ENCODE measurements at regions not wholly inside any gene's neighbourhood (a gene's known extent, or its start where the extent isn't known, plus 50 kb on each side); places are given as distances from the start of the nearest gene placed in this dataset.
"Not testable (repeated sequence)": the region's sequence is repeated elsewhere in the genome, so short reads cannot be mapped to it uniquely, and the experiment has no call there.

GRCh38 chr3:170802164-170803151, 67.5 kb downstream of the RPL22L1 start:
- H3K27ac Mint-ChIP-seq (ENCODE audit: low read depth) = no peak overlapping the region
- no peaks in the 10 kb centered on the region for H3K9me3 Mint-ChIP-seq
- no peaks in the 10 kb centered on the region for H3K36me3 Mint-ChIP-seq (ENCODE audit: insufficient read depth)
- H3K4me3 Mint-ChIP-seq = no peak overlapping the region
- H3K4me1 Mint-ChIP-seq = no peaks in the 10 kb centered on the region
- ATAC-seq (replicated peaks; ENCODE audit: extremely low read depth, poor library complexity, severe bottlenecking) (no peak), DNase-seq (ENCODE audit: low spot score in 2 of 2) (no peak)
- peaks cover 44% of the 10 kb centered on the region for H3K27me3 Mint-ChIP-seq

GRCh38 chr3:170801597-170801996, 68.4 kb downstream of the RPL22L1 start:
- peaks cover 44% of the 10 kb centered on the region for H3K27me3 Mint-ChIP-seq

GRCh38 chr3:170800275-170800674, 69.7 kb downstream of the RPL22L1 start:
- not testable (repeated sequence) for DNase-seq (ENCODE audit: low spot score in 2 of 2); ATAC-seq (replicated peaks; ENCODE audit: extremely low read depth, poor library complexity, severe bottlenecking); H3K9me3 Mint-ChIP-seq; H3K4me1 Mint-ChIP-seq; H3K36me3 Mint-ChIP-seq (ENCODE audit: insufficient read depth); H3K27ac Mint-ChIP-seq (ENCODE audit: low read depth); H3K4me3 Mint-ChIP-seq
- peaks cover 41% of the 10 kb centered on the region for H3K27me3 Mint-ChIP-seq

More at GRCh38 chr3:170801597-170801996, 68.4 kb downstream of the RPL22L1 start:
- Mint-ChIP-seq H3K27ac (ENCODE audit: low read depth) (no peak overlapping the region), H3K36me3 (ENCODE audit: insufficient read depth) (no peaks in the 10 kb centered on the region), H3K4me3 (no peak overlapping the region), H3K4me1 (no peaks in the 10 kb centered on the region), H3K9me3 (no peaks in the 10 kb centered on the region)
- ATAC-seq (replicated peaks; ENCODE audit: extremely low read depth, poor library complexity, severe bottlenecking) (no peak), DNase-seq (ENCODE audit: low spot score in 2 of 2) (no peak)

- Mint-ChIP-seq H3K36me3 (ENCODE audit: insufficient read depth) (no peaks in the 10 kb centered on the region), H3K27me3 (peaks cover 28% of the 10 kb centered on the region), H3K9me3 (no peaks in the 10 kb centered on the region), H3K4me3 (no peak overlapping the region), H3K27ac (ENCODE audit: low read depth) (no peak overlapping the region), H3K4me1 (no peaks in the 10 kb centered on the region)
- ATAC-seq (replicated peaks; ENCODE audit: extremely low read depth, poor library complexity, severe bottlenecking) (no peak), DNase-seq (ENCODE audit: low spot score in 2 of 2) (no peak)
Measured at GRCh38 chr3:170799009-170799408, 71.0 kb downstream of the RPL22L1 start.

GRCh38 chr3:170797685-170798084, 72.3 kb downstream of the RPL22L1 start:
- peaks cover 15% of the 10 kb centered on the region for H3K27me3 Mint-ChIP-seq
- no peak overlapping the region for H3K27ac Mint-ChIP-seq (ENCODE audit: low read depth)
- H3K4me3 Mint-ChIP-seq = no peak overlapping the region
- H3K36me3 Mint-ChIP-seq (ENCODE audit: insufficient read depth) = no peaks in the 10 kb centered on the region
- DNase-seq (ENCODE audit: low spot score in 2 of 2) = no peak
- ATAC-seq (replicated peaks; ENCODE audit: extremely low read depth, poor library complexity, severe bottlenecking) = no peak
- no peaks in the 10 kb centered on the region for H3K9me3 Mint-ChIP-seq
- no peaks in the 10 kb centered on the region for H3K4me1 Mint-ChIP-seq

GRCh38 chr3:170792471-170792870, 77.5 kb downstream of the RPL22L1 start:
- DNase-seq (ENCODE audit: low spot score in 2 of 2) (no peak), ATAC-seq (replicated peaks; ENCODE audit: extremely low read depth, poor library complexity, severe bottlenecking) (no peak)
- Mint-ChIP-seq H3K4me1 (no peaks in the 10 kb centered on the region), H3K4me3 (no peak overlapping the region), H3K9me3 (no peaks in the 10 kb centered on the region), H3K36me3 (ENCODE audit: insufficient read depth) (no peaks in the 10 kb centered on the region), H3K27me3 (no peaks in the 10 kb centered on the region), H3K27ac (ENCODE audit: low read depth) (no peak overlapping the region)

- no peak overlapping the region for H3K27ac Mint-ChIP-seq (ENCODE audit: low read depth)
- H3K4me3 Mint-ChIP-seq = no peak overlapping the region
- H3K36me3 Mint-ChIP-seq (ENCODE audit: insufficient read depth) = no peaks in the 10 kb centered on the region
- H3K4me1 Mint-ChIP-seq = no peaks in the 10 kb centered on the region
- ATAC-seq (replicated peaks; ENCODE audit: extremely low read depth, poor library complexity, severe bottlenecking) (no peak), DNase-seq (ENCODE audit: low spot score in 2 of 2) (no peak)
- H3K27me3 Mint-ChIP-seq = peaks cover 13% of the 10 kb centered on the region
- H3K9me3 Mint-ChIP-seq = no peaks in the 10 kb centered on the region
Measured at GRCh38 chr3:170790647-170791046, 79.3 kb downstream of the RPL22L1 start.

GRCh38 chr3:170787464-170787863, 82.5 kb downstream of the RPL22L1 start:
- Mint-ChIP-seq H3K4me3 (no peak overlapping the region), H3K36me3 (ENCODE audit: insufficient read depth) (no peaks in the 10 kb centered on the region), H3K27ac (ENCODE audit: low read depth) (no peak overlapping the region), H3K9me3 (no peaks in the 10 kb centered on the region), H3K4me1 (no peaks in the 10 kb centered on the region), H3K27me3 (peaks cover 45% of the 10 kb centered on the region)
- DNase-seq (ENCODE audit: low spot score in 2 of 2) (no peak), ATAC-seq (replicated peaks; ENCODE audit: extremely low read depth, poor library complexity, severe bottlenecking) (no peak)

- ATAC-seq (replicated peaks; ENCODE audit: extremely low read depth, poor library complexity, severe bottlenecking) (no peak), DNase-seq (ENCODE audit: low spot score in 2 of 2) (no peak)
- no peak overlapping the region for H3K4me3 Mint-ChIP-seq
- peaks cover 64% of the 10 kb centered on the region for H3K27me3 Mint-ChIP-seq
- H3K9me3 Mint-ChIP-seq = no peaks in the 10 kb centered on the region
- no peaks in the 10 kb centered on the region for H3K4me1 Mint-ChIP-seq
- H3K36me3 Mint-ChIP-seq (ENCODE audit: insufficient read depth) = no peaks in the 10 kb centered on the region
- no peak overlapping the region for H3K27ac Mint-ChIP-seq (ENCODE audit: low read depth)
Measured at GRCh38 chr3:170785454-170785853, 84.5 kb downstream of the RPL22L1 start.

GRCh38 chr3:170784406-170784805, 85.6 kb downstream of the RPL22L1 start:
- no peak for DNase-seq (ENCODE audit: low spot score in 2 of 2)
- Mint-ChIP-seq H3K9me3 (no peaks in the 10 kb centered on the region), H3K36me3 (ENCODE audit: insufficient read depth) (no peaks in the 10 kb centered on the region), H3K27me3 (peaks cover 70% of the 10 kb centered on the region), H3K4me1 (no peaks in the 10 kb centered on the region), H3K27ac (ENCODE audit: low read depth) (no peak overlapping the region), H3K4me3 (no peak overlapping the region)
- no peak for ATAC-seq (replicated peaks; ENCODE audit: extremely low read depth, poor library complexity, severe bottlenecking)

GRCh38 chr3:170780955-170781354, 89.0 kb downstream of the RPL22L1 start:
- Mint-ChIP-seq H3K4me1 (no peaks in the 10 kb centered on the region), H3K27ac (ENCODE audit: low read depth) (no peak overlapping the region), H3K27me3 (peaks cover 89% of the 10 kb centered on the region), H3K9me3 (peaks cover 5% of the 10 kb centered on the region), H3K4me3 (no peak overlapping the region), H3K36me3 (ENCODE audit: insufficient read depth) (no peaks in the 10 kb centered on the region)
- DNase-seq (ENCODE audit: low spot score in 2 of 2) (no peak), ATAC-seq (replicated peaks; ENCODE audit: extremely low read depth, poor library complexity, severe bottlenecking) (no peak)

- DNase-seq (ENCODE audit: low spot score in 2 of 2) = no peak
- Mint-ChIP-seq H3K4me3 (no peak overlapping the region), H3K36me3 (ENCODE audit: insufficient read depth) (no peaks in the 10 kb centered on the region), H3K27ac (ENCODE audit: low read depth) (no peak overlapping the region), H3K4me1 (no peaks in the 10 kb centered on the region), H3K9me3 (peaks cover 5% of the 10 kb centered on the region), H3K27me3 (peaks cover 84% of the 10 kb centered on the region)
- ATAC-seq (replicated peaks; ENCODE audit: extremely low read depth, poor library complexity, severe bottlenecking) = no peak
Measured at GRCh38 chr3:170780471-170780870, 89.5 kb downstream of the RPL22L1 start.
